ENCODE measurements at regions not wholly inside any gene's neighbourhood (a gene's known extent, or its start where the extent isn't known, plus 50 kb on each side); places are given as distances from the start of the nearest gene placed in this dataset.

- Histone ChIP-seq H3K36me3 (no peaks in the 10 kb centered on the region), H3K27me3 (no peaks in the 10 kb centered on the region), H3K27ac (no peak overlapping the region), H3K4me1 (no peaks in the 10 kb centered on the region), H3K9ac (ENCODE audit: low read depth in 2 of 2, low read length in 2 of 2) (no peak overlapping the region), H3K4me3 (no peak overlapping the region), H3K9me3 (no peaks in the 10 kb centered on the region)
- intact Hi-C loops (cut with DNase I), result no loop called here
- DNase-seq, result no peak
- TF ChIP-seq CTCF (IDR thresholded peaks at IDR 0.05), result no peak
Observed at GRCh38 chr19:27833031-27833430, 1379.9 kb downstream of the UQCRFS1 start.

GRCh38 chr19:27828829-27829228, 1384.1 kb downstream of the UQCRFS1 start:
- Histone ChIP-seq H3K36me3 (no peaks in the 10 kb centered on the region), H3K27ac (no peak overlapping the region), H3K9ac (ENCODE audit: low read depth in 2 of 2, low read length in 2 of 2) (no peak overlapping the region), H3K4me1 (no peaks in the 10 kb centered on the region), H3K27me3 (no peaks in the 10 kb centered on the region), H3K9me3 (no peaks in the 10 kb centered on the region), H3K4me3 (no peak overlapping the region)
- DNase-seq, result no peak
- no peak for TF ChIP-seq CTCF (IDR thresholded peaks at IDR 0.05)
- intact Hi-C loops (cut with DNase I), result no loop called here

- no peaks in the 10 kb centered on the region for H3K4me1 ChIP-seq
- no peaks in the 10 kb centered on the region for H3K9me3 ChIP-seq
- no peaks in the 10 kb centered on the region for H3K27me3 ChIP-seq
- TF ChIP-seq CTCF (IDR thresholded peaks at IDR 0.05), result no peak
- no peak overlapping the region for H3K27ac ChIP-seq
- no peak overlapping the region for H3K4me3 ChIP-seq
- intact Hi-C loops (cut with DNase I), result no loop called here
- DNase-seq, result no peak
- H3K9ac ChIP-seq (ENCODE audit: low read depth in 2 of 2, low read length in 2 of 2), result no peak overlapping the region
- no peaks in the 10 kb centered on the region for H3K36me3 ChIP-seq
Observed at GRCh38 chr19:27824108-27824507, 1388.8 kb downstream of the UQCRFS1 start.

- Histone ChIP-seq H3K9ac (ENCODE audit: low read depth in 2 of 2, low read length in 2 of 2) (no peak overlapping the region), H3K36me3 (no peaks in the 10 kb centered on the region), H3K9me3 (no peaks in the 10 kb centered on the region), H3K27ac (no peak overlapping the region), H3K27me3 (no peaks in the 10 kb centered on the region), H3K4me3 (no peak overlapping the region), H3K4me1 (no peaks in the 10 kb centered on the region)
- no peak for TF ChIP-seq CTCF (IDR thresholded peaks at IDR 0.05)
- DNase-seq, result no peak
- intact Hi-C loops (cut with DNase I), result no loop called here
Observed at GRCh38 chr19:27822336-27822735, 1390.6 kb downstream of the UQCRFS1 start.

- no peaks in the 10 kb centered on the region for H3K4me1 ChIP-seq
- intact Hi-C loops (cut with DNase I), result no loop called here
- no peak overlapping the region for H3K4me3 ChIP-seq
- H3K9ac ChIP-seq (ENCODE audit: low read depth in 2 of 2, low read length in 2 of 2), result no peak overlapping the region
- TF ChIP-seq CTCF (IDR thresholded peaks at IDR 0.05), result no peak
- H3K27ac ChIP-seq, result no peak overlapping the region
- no peak for DNase-seq
- H3K9me3 ChIP-seq, result no peaks in the 10 kb centered on the region
- no peaks in the 10 kb centered on the region for H3K27me3 ChIP-seq
- no peaks in the 10 kb centered on the region for H3K36me3 ChIP-seq
Observed at GRCh38 chr19:27821418-27822018, 1391.4 kb downstream of the UQCRFS1 start.
